Activated T-helper 1 cell treated with anti-CD3 and anti-CD28 coated beads, Interleukin-2, amount 50 U/mL, for 16 hours (primary cell): ENCODE measurements at regions not wholly inside any gene's neighbourhood (a gene's known extent, or its start where the extent isn't known, plus 50 kb on each side); places are given as distances from the start of the nearest gene placed in this dataset.

Experiments used
- DNase-seq, 2 donors: peaks; one replicate each; pipeline ENCODE4 v3.0.0-alpha.2; 2020; ENCODE audit warnings: low read depth in 1 of 2, low spot score in 1 of 2

- DNase-seq = no peak
These were observed 399.7 kb downstream of the MTX2 start for GRCh38 chr2:176668912-176669311.

GRCh38 chr2:176669398-176670174, 400.3 kb downstream of the MTX2 start:
- no peak for DNase-seq

- no peak for DNase-seq
These were observed 406.2 kb downstream of the MTX2 start for GRCh38 chr2:176675271-176675949.

- DNase-seq = no peak
These were observed 408.6 kb downstream of the MTX2 start for GRCh38 chr2:176677746-176678265.

- no peak for DNase-seq
These were observed 409.3 kb downstream of the MTX2 start for GRCh38 chr2:176678571-176678970.

- no peak for DNase-seq
These were observed 409.9 kb downstream of the MTX2 start for GRCh38 chr2:176679061-176679669.

GRCh38 chr2:176680916-176681516, 411.8 kb downstream of the MTX2 start:
- no peak for DNase-seq

GRCh38 chr2:176681584-176682115, 412.4 kb downstream of the MTX2 start:
- no peak for DNase-seq

GRCh38 chr2:176682278-176682677, 413.0 kb downstream of the MTX2 start:
- no peak for DNase-seq

- DNase-seq = no peak
These were observed 414.4 kb downstream of the MTX2 start for GRCh38 chr2:176683618-176684111.

GRCh38 chr2:176685908-176686307, 416.7 kb downstream of the MTX2 start:
- no peak for DNase-seq

- DNase-seq = no peak
These were observed 417.1 kb downstream of the MTX2 start for GRCh38 chr2:176686328-176686727.

GRCh38 chr2:176687342-176687741, 418.1 kb downstream of the MTX2 start:
- DNase-seq = no peak

GRCh38 chr2:176687944-176688343, 418.7 kb downstream of the MTX2 start:
- no peak for DNase-seq

- no peak for DNase-seq
These were observed 420.5 kb downstream of the MTX2 start for GRCh38 chr2:176689711-176690110.

GRCh38 chr2:176691471-176691870, 422.2 kb downstream of the MTX2 start:
- no peak for DNase-seq

- DNase-seq = no peak
These were observed 423.3 kb downstream of the MTX2 start for GRCh38 chr2:176692533-176692932.

GRCh38 chr2:176699098-176699497, 429.9 kb downstream of the MTX2 start:
- DNase-seq = no peak

GRCh38 chr2:176699644-176700043, 430.4 kb downstream of the MTX2 start:
- DNase-seq = no peak

GRCh38 chr2:176702131-176702530, 432.9 kb downstream of the MTX2 start:
- no peak for DNase-seq

- no peak for DNase-seq
These were observed 435.1 kb downstream of the MTX2 start for GRCh38 chr2:176704282-176704858.
